GM23338 (cell line): ENCODE measurements at regions not wholly inside any gene's neighbourhood (a gene's known extent, or its start where the extent isn't known, plus 50 kb on each side); places are given as distances from the start of the nearest gene placed in this dataset.

ENCODE experiments used
- ATAC-seq: fragments of 200-7000 bp; cut with Tn5 transposase; 3 replicates; pipeline ENCODE4 v1.9.1; 2020
- DNase-seq: peaks from one replicate; pipeline ENCODE4 v3.0.0-alpha.2; 2015; ENCODE audit warnings: low spot score
- H2AFZ ChIP-seq: fragments of 200-600 bp; sonication (generic); 2 replicates; pipeline ENCODE4 v1.8.0; 2016; ENCODE audit warnings: antibody characterized with exemption, mild to moderate bottlenecking, moderate library complexity
- H3F3A ChIP-seq: fragments of 200-600 bp; sonication (generic); replicated peaks from 2 replicates; pipeline ENCODE4 v1.8.0; 2017; ENCODE audit warnings: antibody characterized with exemption, mixed run types, low read depth
- H3K27ac ChIP-seq: fragments of 200-600 bp; sonication (generic); 2 replicates; pipeline ENCODE4 v1.6.1; 2016; ENCODE audit warnings: low read depth
- H3K27me3 ChIP-seq: fragments of 200-600 bp; sonication (generic); 2 replicates; pipeline ENCODE4 v1.8.0; 2016; ENCODE audit warnings: mild to moderate bottlenecking, mixed run types, moderate library complexity; ENCODE audit not compliant: insufficient read depth
- H3K36me3 ChIP-seq: fragments of 200-600 bp; sonication (generic); 2 replicates; pipeline ENCODE4 v1.8.0; 2016; ENCODE audit warnings: mild to moderate bottlenecking; ENCODE audit not compliant: insufficient read depth
- H3K4me1 ChIP-seq: fragments of 200-600 bp; sonication (generic); 2 replicates; pipeline ENCODE4 v1.8.0; 2016; ENCODE audit warnings: mild to moderate bottlenecking, moderate library complexity; ENCODE audit not compliant: insufficient read depth
- H3K4me2 ChIP-seq: fragments of 200-600 bp; sonication (generic); 2 replicates; pipeline ENCODE4 v1.7.1; 2017; ENCODE audit warnings: mixed run types
- H3K4me3 ChIP-seq: fragments of 200-600 bp; sonication (generic); 2 replicates; pipeline ENCODE4 v1.6.1; 2016; ENCODE audit warnings: mixed run types
- H3K79me2 ChIP-seq: fragments of 200-600 bp; sonication (generic); replicated peaks from 2 replicates; pipeline ENCODE4 v1.8.0; 2017; ENCODE audit warnings: mild to moderate bottlenecking; ENCODE audit not compliant: insufficient read depth
- H3K9me2 ChIP-seq: fragments of 200-600 bp; sonication (generic); 2 replicates; pipeline ENCODE4 v1.8.0; 2017; ENCODE audit not compliant: insufficient read depth
- H4K20me1 ChIP-seq: fragments of 200-600 bp; sonication (generic); replicated peaks from 2 replicates; pipeline ENCODE4 v1.8.0; 2017; ENCODE audit warnings: mild to moderate bottlenecking; ENCODE audit not compliant: insufficient read depth
- H3K27ac Mint-ChIP-seq: 2 replicates; pipeline ENCODE4 v1.8.0; 2020; ENCODE audit warnings: inconsistent platforms, mild to moderate bottlenecking, moderate library complexity, mixed read lengths
- H3K27me3 Mint-ChIP-seq: 3 replicates; pipeline ENCODE4 v1.8.0; 2022; ENCODE audit warnings: low read depth, mild to moderate bottlenecking, moderate library complexity, mixed read lengths, inconsistent platforms; ENCODE audit not compliant: insufficient read depth, poor library complexity
- H3K36me3 Mint-ChIP-seq: 3 replicates; pipeline ENCODE4 v1.8.0; 2021; ENCODE audit warnings: low read depth, mild to moderate bottlenecking, inconsistent platforms, moderate library complexity, mixed read lengths
- H3K4me1 Mint-ChIP-seq: 3 replicates; pipeline ENCODE4 v1.8.0; 2020; ENCODE audit warnings: mild to moderate bottlenecking, inconsistent platforms, mixed read lengths
- H3K4me3 Mint-ChIP-seq: 3 replicates; pipeline ENCODE4 v1.8.0; 2021; ENCODE audit warnings: moderate library complexity, mild to moderate bottlenecking, inconsistent platforms, mixed read lengths
- H3K9me3 Mint-ChIP-seq: 3 replicates; pipeline ENCODE4 v1.8.0; 2020; ENCODE audit warnings: moderate library complexity, mild to moderate bottlenecking, inconsistent platforms, mixed read lengths
- ETS1 ChIP-seq: IDR thresholded peaks from 2 replicates; pipeline ENCODE4 v1.6.1; 2016; ENCODE audit warnings: antibody characterized with exemption
- EZH2phosphoT487 ChIP-seq: fragments of 200-600 bp; sonication (generic); IDR thresholded peaks from one replicate; pipeline ENCODE4 v1.8.1; 2018; ENCODE audit warnings: antibody characterized with exemption; ENCODE audit not compliant: unreplicated experiment
- JUNB ChIP-seq: IDR thresholded peaks from one replicate; pipeline ENCODE4 v1.6.1; 2016; ENCODE audit warnings: antibody characterized with exemption; ENCODE audit not compliant: unreplicated experiment
- NANOG ChIP-seq: IDR thresholded peaks from 2 replicates; pipeline ENCODE4 v1.6.1; 2016; ENCODE audit warnings: antibody characterized with exemption, borderline replicate concordance
- REST ChIP-seq: IDR thresholded peaks from one replicate; pipeline ENCODE4 v1.6.1; 2018; ENCODE audit warnings: antibody characterized with exemption; ENCODE audit not compliant: unreplicated experiment
- STAT1 ChIP-seq: IDR thresholded peaks from one replicate; pipeline ENCODE4 v1.6.1; 2016; ENCODE audit warnings: antibody characterized with exemption; ENCODE audit not compliant: unreplicated experiment
- ZNF114 ChIP-seq: fragments of 250-450 bp; sonication (Bioruptor Pico); IDR thresholded peaks from 2 replicates; pipeline ENCODE4 v1.5.0; 2020; ENCODE audit warnings: mild to moderate bottlenecking, moderate library complexity
- ZNF331 ChIP-seq: fragments of 250-450 bp; sonication (Bioruptor Pico); IDR thresholded peaks from 2 replicates; pipeline ENCODE4 v1.5.0; 2020; ENCODE audit warnings: low read depth, mild to moderate bottlenecking, moderate library complexity
- ZNF462 ChIP-seq: fragments of 250-450 bp; sonication (Bioruptor Pico); IDR thresholded peaks from 2 replicates; pipeline ENCODE4 v1.5.0; 2020; ENCODE audit warnings: mild to moderate bottlenecking, moderate library complexity

GRCh38 chr3:177946048-177946447 is 590.2 kb upstream of the KCNMB2 start:
- ATAC-seq (no peak), DNase-seq (no peak)
- no peaks in the 10 kb centered on the region for H3F3A ChIP-seq
- peaks cover 12% of the 10 kb centered on the region for H3K4me1 ChIP-seq
- H2AFZ ChIP-seq = no peak overlapping the region
- no peak overlapping the region for H3K27ac Mint-ChIP-seq
- no peak overlapping the region for H3K4me2 ChIP-seq
- no peaks in the 10 kb centered on the region for H3K36me3 Mint-ChIP-seq
- H3K27me3 ChIP-seq = no peaks in the 10 kb centered on the region
- H3K27me3 Mint-ChIP-seq = peaks cover 2% of the 10 kb centered on the region
- peaks cover 10% of the 10 kb centered on the region for H3K4me1 Mint-ChIP-seq
- no peak overlapping the region for H3K27ac ChIP-seq
- TF ChIP-seq JUNB (no peak), ZNF331 (CRISPR knock-in tag) (no peak), ZNF114 (no peak), EZH2phosphoT487 (no peak), REST (no peak), NANOG (no peak), STAT1 (no peak), ZNF462 (CRISPR knock-in tag) (no peak), ETS1 (no peak)
- H4K20me1 ChIP-seq = no peaks in the 10 kb centered on the region
- no peaks in the 10 kb centered on the region for H3K79me2 ChIP-seq
- H3K9me2 ChIP-seq = no peaks in the 10 kb centered on the region; the same call in 1 of the 2 replicates
- H3K4me3 Mint-ChIP-seq = no peak overlapping the region
- H3K9me3 Mint-ChIP-seq = no peaks in the 10 kb centered on the region
- H3K36me3 ChIP-seq = no peaks in the 10 kb centered on the region
- H3K4me3 ChIP-seq = no peak overlapping the region
